ENCODE measurements at regions not wholly inside any gene's neighbourhood (a gene's known extent, or its start where the extent isn't known, plus 50 kb on each side); places are given as distances from the start of the nearest gene placed in this dataset.

- TF ChIP-seq PKNOX1 (IDR thresholded peaks at IDR 0.05) (no peak), BHLHE40 (IDR thresholded peaks at IDR 0.05; ENCODE audit: borderline replicate concordance) (no peak), TARDBP (IDR thresholded peaks at IDR 0.05) (no peak), SP1 (IDR thresholded peaks at IDR 0.05) (no peak), FOXK2 (IDR thresholded peaks at IDR 0.05) (no peak)
These were observed 569.4 kb downstream of the MEI4 start for GRCh38 chr6:78222226-78222625.
